GM21529 (cell line): ENCODE measurements at regions not wholly inside any gene's neighbourhood (a gene's known extent, or its start where the extent isn't known, plus 50 kb on each side); places are given as distances from the start of the nearest gene placed in this dataset.
"Not testable (repeated sequence)": the region's sequence is repeated elsewhere in the genome, so short reads cannot be mapped to it uniquely, and the experiment has no call there.

Source experiments
- ATAC-seq: cut with Tn5 transposase; IDR thresholded peaks from one replicate; pipeline ENCODE4 v1.9.1; 2021; ENCODE audit not compliant: unreplicated experiment

GRCh38 chr13:66154976-66155375 is 1075.2 kb downstream of the PCDH9 start:
- ATAC-seq, result no peak

GRCh38 chr13:66154354-66154753 is 1075.8 kb downstream of the PCDH9 start:
- ATAC-seq, result no peak

- no peak for ATAC-seq
These were observed 1077.5 kb downstream of the PCDH9 start for GRCh38 chr13:66152596-66152995.

- not testable (repeated sequence) for ATAC-seq
These were observed 1085.8 kb downstream of the PCDH9 start for GRCh38 chr13:66144357-66144756.

- ATAC-seq, result no peak
These were observed 1090.4 kb downstream of the PCDH9 start for GRCh38 chr13:66139701-66140100.

GRCh38 chr13:66139250-66139649 is 1090.9 kb downstream of the PCDH9 start:
- no peak for ATAC-seq

GRCh38 chr13:66138172-66138811 is 1091.8 kb downstream of the PCDH9 start:
- ATAC-seq, result peak; percentile 89

GRCh38 chr13:66137384-66137783 is 1092.8 kb downstream of the PCDH9 start:
- ATAC-seq, result no peak

- peak; percentile 83 for ATAC-seq
These were observed 1101.4 kb downstream of the PCDH9 start for GRCh38 chr13:66128692-66129269.

GRCh38 chr13:66128201-66128600 is 1101.9 kb downstream of the PCDH9 start:
- no peak for ATAC-seq

GRCh38 chr13:66117563-66117962 is 1112.6 kb downstream of the PCDH9 start:
- ATAC-seq, result no peak

- no peak for ATAC-seq
These were observed 1116.1 kb downstream of the PCDH9 start for GRCh38 chr13:66113882-66114526.

GRCh38 chr13:66111628-66112027 is 1118.5 kb downstream of the PCDH9 start:
- no peak for ATAC-seq

GRCh38 chr13:66106246-66106645 is 1123.9 kb downstream of the PCDH9 start:
- no peak for ATAC-seq

GRCh38 chr13:66102864-66103263 is 1127.3 kb downstream of the PCDH9 start:
- no peak for ATAC-seq

- no peak for ATAC-seq
These were observed 1130.3 kb downstream of the PCDH9 start for GRCh38 chr13:66099825-66100224.

- ATAC-seq, result no peak
These were observed 1131.1 kb downstream of the PCDH9 start for GRCh38 chr13:66098931-66099628.

- no peak for ATAC-seq
These were observed 1140.4 kb downstream of the PCDH9 start for GRCh38 chr13:66089711-66090110.

- ATAC-seq, result no peak
These were observed 1142.8 kb downstream of the PCDH9 start for GRCh38 chr13:66087269-66087710.

- no peak for ATAC-seq
These were observed 1152.9 kb downstream of the PCDH9 start for GRCh38 chr13:66077132-66077689.

- no peak for ATAC-seq
These were observed 1153.7 kb downstream of the PCDH9 start for GRCh38 chr13:66076417-66076816.
